OCI-LY1 (cell line): ENCODE measurements at regions not wholly inside any gene's neighbourhood (a gene's known extent, or its start where the extent isn't known, plus 50 kb on each side); places are given as distances from the start of the nearest gene placed in this dataset.

Source experiments
- H2AFZ ChIP-seq: fragments of 200-600 bp; sonication (generic), shearing (Covaris generic); 2 replicates; pipeline ENCODE4 v1.6.0; 2014; ENCODE audit warnings: antibody characterized with exemption, mild to moderate bottlenecking, low read length
- H3F3A ChIP-seq: fragments of 200-600 bp; sonication (generic), shearing (Covaris generic); 2 replicates; pipeline ENCODE4 v1.6.0; 2014; ENCODE audit warnings: mild to moderate bottlenecking, antibody characterized with exemption, low read length, moderate library complexity; ENCODE audit not compliant: insufficient read depth
- H3K27ac ChIP-seq: fragments of 200-600 bp; sonication (generic); 2 replicates; pipeline ENCODE4 v1.5.1; 2014; ENCODE audit warnings: low read length, mixed run types, mild to moderate bottlenecking, low read depth; ENCODE audit not compliant: poor library complexity, severe bottlenecking
- H3K27me3 ChIP-seq: fragments of 200-600 bp; sonication (generic); 2 replicates; pipeline ENCODE4 v1.6.0; 2014; ENCODE audit warnings: antibody characterized with exemption, mild to moderate bottlenecking, low read length, moderate library complexity; ENCODE audit not compliant: insufficient read depth
- H3K36me3 ChIP-seq: fragments of 200-600 bp; sonication (generic); 2 replicates; pipeline ENCODE4 v1.6.1; 2014; ENCODE audit warnings: mild to moderate bottlenecking, antibody characterized with exemption, low read length, moderate library complexity, mixed read lengths; ENCODE audit not compliant: insufficient read depth
- H3K4me1 ChIP-seq: fragments of 200-600 bp; sonication (generic); 2 replicates; pipeline ENCODE4 v1.5.1; 2014; ENCODE audit warnings: mild to moderate bottlenecking, low read length, moderate library complexity; ENCODE audit not compliant: insufficient read depth, severe bottlenecking
- H3K4me2 ChIP-seq: fragments of 200-600 bp; sonication (generic), shearing (Covaris generic); 2 replicates; pipeline ENCODE4 v1.6.1; 2014; ENCODE audit warnings: low read length
- H3K4me3 ChIP-seq: fragments of 200-600 bp; sonication (generic); 2 replicates; pipeline ENCODE4 v1.5.1; 2014; ENCODE audit warnings: low read length, low read depth, mild to moderate bottlenecking, mixed read lengths; ENCODE audit not compliant: poor library complexity, severe bottlenecking
- H3K79me2 ChIP-seq: fragments of 200-600 bp; shearing (Covaris generic); 2 replicates; pipeline ENCODE4 v1.6.1; 2016; ENCODE audit warnings: mixed run types, low read length, mixed read lengths; ENCODE audit not compliant: insufficient read depth
- H3K9ac ChIP-seq: fragments of 200-600 bp; sonication (generic), shearing (Covaris generic); 2 replicates; pipeline ENCODE4 v1.6.1; 2014; ENCODE audit warnings: mild to moderate bottlenecking, low read length, mixed read lengths
- H3K9me2 ChIP-seq: fragments of 200-600 bp; sonication (generic), shearing (Covaris generic); 2 replicates; pipeline ENCODE4 v1.6.1; 2014; ENCODE audit warnings: low read depth, mild to moderate bottlenecking, low read length, mixed read lengths
- H3K9me3 ChIP-seq: fragments of 200-600 bp; shearing (Covaris generic); 2 replicates; pipeline ENCODE4 v1.6.1; 2014; ENCODE audit warnings: low read length, mixed read lengths
- H4K20me1 ChIP-seq: fragments of 200-600 bp; sonication (generic), shearing (Covaris generic); 2 replicates; pipeline ENCODE4 v1.6.0; 2016; ENCODE audit warnings: mild to moderate bottlenecking, low read length; ENCODE audit not compliant: insufficient read depth
- EZH2 ChIP-seq: fragments of 200-600 bp; sonication (generic), shearing (Covaris generic); IDR thresholded peaks from 2 replicates; pipeline ENCODE4 v1.8.0; 2017; ENCODE audit warnings: borderline replicate concordance, mixed run types, mild to moderate bottlenecking, antibody characterized with exemption, low read length, moderate library complexity, mixed read lengths
- TF ChIP-seq, protein P1 (sequence below): fragments of 200-600 bp; sonication (generic), shearing (Covaris generic); IDR thresholded peaks from 2 replicates; pipeline ENCODE4 v1.5.1; 2017; ENCODE audit warnings: mild to moderate bottlenecking, antibody characterized with exemption, low read length, moderate library complexity, mixed read lengths

DNA sequence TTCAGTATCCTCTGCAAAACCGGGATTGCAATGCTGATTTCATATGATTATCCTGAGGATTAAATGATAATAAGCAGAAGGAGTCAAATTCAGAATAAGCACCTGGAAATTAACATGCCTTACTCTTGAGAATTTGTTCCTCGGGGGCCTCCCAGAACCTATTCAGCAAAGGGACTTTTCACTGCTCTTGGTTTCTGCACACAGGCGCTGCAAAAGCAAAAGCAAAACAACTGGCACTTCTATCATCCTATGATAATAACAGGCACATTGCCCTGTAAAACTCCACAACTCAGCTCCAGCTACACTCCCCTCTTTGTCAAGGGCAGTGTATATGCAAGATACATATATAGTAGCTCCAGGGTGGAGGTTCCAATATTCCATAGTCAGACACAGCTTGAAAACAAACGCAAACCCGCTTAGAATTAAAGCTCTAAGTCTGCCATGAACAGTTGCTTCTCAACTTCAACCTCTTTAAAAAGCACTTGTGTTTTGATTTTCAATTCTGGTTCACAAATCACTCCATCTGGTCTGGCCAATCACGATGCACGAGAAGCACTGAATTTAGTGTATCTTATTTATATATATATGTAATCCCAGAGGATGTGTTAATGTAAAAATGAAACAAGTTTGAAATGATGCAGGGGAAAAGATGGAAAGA lies 119.9 kb upstream of the PTER start:
- Histone ChIP-seq H3K9me2 (no peaks in the 10 kb centered on the region), H3K4me2 (no peak overlapping the region), H3K4me1 (no peaks in the 10 kb centered on the region), H3K9me3 (no peaks in the 10 kb centered on the region), H3K36me3 (no peaks in the 10 kb centered on the region), H3K9ac (no peak overlapping the region), H3K79me2 (no peaks in the 10 kb centered on the region), H2AFZ (no peak overlapping the region), H3K27ac (no peak overlapping the region), H3F3A (no peaks in the 10 kb centered on the region), H4K20me1 (no peaks in the 10 kb centered on the region), H3K27me3 (no peaks in the 10 kb centered on the region), H3K4me3 (no peak overlapping the region)
- TF ChIP-seq EZH2: no peak
- TF ChIP-seq, protein P1, sequence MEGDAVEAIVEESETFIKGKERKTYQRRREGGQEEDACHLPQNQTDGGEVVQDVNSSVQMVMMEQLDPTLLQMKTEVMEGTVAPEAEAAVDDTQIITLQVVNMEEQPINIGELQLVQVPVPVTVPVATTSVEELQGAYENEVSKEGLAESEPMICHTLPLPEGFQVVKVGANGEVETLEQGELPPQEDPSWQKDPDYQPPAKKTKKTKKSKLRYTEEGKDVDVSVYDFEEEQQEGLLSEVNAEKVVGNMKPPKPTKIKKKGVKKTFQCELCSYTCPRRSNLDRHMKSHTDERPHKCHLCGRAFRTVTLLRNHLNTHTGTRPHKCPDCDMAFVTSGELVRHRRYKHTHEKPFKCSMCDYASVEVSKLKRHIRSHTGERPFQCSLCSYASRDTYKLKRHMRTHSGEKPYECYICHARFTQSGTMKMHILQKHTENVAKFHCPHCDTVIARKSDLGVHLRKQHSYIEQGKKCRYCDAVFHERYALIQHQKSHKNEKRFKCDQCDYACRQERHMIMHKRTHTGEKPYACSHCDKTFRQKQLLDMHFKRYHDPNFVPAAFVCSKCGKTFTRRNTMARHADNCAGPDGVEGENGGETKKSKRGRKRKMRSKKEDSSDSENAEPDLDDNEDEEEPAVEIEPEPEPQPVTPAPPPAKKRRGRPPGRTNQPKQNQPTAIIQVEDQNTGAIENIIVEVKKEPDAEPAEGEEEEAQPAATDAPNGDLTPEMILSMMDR: no peak

DNA sequence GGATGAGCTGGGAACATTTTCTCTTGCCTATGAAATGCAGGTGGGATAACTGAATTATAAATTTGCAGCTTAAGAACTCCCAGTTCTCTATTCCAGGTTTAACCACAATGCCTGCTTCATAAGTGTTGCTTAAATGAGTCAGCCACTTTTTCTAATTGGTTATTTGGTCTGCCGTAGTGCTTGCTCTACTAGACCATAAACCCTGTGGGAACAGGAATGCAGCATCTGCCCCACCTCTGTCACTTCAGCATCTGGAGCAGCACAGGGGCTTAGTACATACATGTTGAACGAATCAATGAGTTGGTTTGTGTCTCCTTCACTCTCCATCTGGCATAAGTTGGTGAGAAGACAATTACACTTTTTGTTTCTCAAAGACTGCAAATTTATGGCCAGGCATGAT lies 95.2 kb upstream of the PTER start:
- H3K9me2 ChIP-seq: no peaks in the 10 kb centered on the region
- no peaks in the 10 kb centered on the region for H3K36me3 ChIP-seq
- no peaks in the 10 kb centered on the region for H3K79me2 ChIP-seq
- no peak overlapping the region for H2AFZ ChIP-seq
- H3K4me2 ChIP-seq: no peak overlapping the region
- H3K9me3 ChIP-seq: no peaks in the 10 kb centered on the region
- TF ChIP-seq, protein P1: no peak
- TF ChIP-seq EZH2: no peak
- no peak overlapping the region for H3K9ac ChIP-seq
- no peaks in the 10 kb centered on the region for H4K20me1 ChIP-seq
- H3K27ac ChIP-seq: no peak overlapping the region
- H3K27me3 ChIP-seq: no peaks in the 10 kb centered on the region
- no peaks in the 10 kb centered on the region for H3F3A ChIP-seq
- no peak overlapping the region for H3K4me3 ChIP-seq
- no peaks in the 10 kb centered on the region for H3K4me1 ChIP-seq

DNA sequence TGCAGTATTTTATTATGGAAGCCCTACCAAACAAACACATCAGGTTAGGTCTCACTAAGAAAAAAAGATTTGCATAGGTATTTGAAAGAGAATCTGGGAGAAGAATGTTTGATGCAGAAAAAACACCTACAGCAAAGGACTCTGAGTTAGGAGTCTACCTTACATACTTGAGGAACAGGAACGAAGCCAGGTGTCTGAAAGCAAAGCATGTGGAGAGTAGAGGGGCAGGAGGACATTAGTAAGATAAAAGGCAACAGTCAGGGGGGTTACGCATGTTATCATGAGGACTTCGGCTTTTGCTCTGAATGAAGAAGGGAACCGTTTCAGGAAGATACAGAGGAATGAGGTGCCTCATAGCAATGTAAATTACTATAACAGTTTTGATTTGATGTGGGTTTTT lies 87.9 kb upstream of the PTER start:
- Histone ChIP-seq H3K36me3 (no peaks in the 10 kb centered on the region), H3F3A (no peaks in the 10 kb centered on the region), H3K9ac (no peak overlapping the region), H3K9me3 (0 out of 2 replicates have a peak, but pooled peaks cover 3% of the 10 kb centered on the region), H3K27ac (no peak overlapping the region), H3K4me1 (no peaks in the 10 kb centered on the region), H3K4me3 (no peak overlapping the region), H4K20me1 (no peaks in the 10 kb centered on the region), H3K4me2 (no peak overlapping the region), H3K27me3 (no peaks in the 10 kb centered on the region), H3K9me2 (no peaks in the 10 kb centered on the region), H2AFZ (no peak overlapping the region), H3K79me2 (no peaks in the 10 kb centered on the region)
- no peak for TF ChIP-seq EZH2
- TF ChIP-seq, protein P1: no peak
